Effector memory CD4-positive, alpha-beta T cell (primary cell): ENCODE measurements at regions not wholly inside any gene's neighbourhood (a gene's known extent, or its start where the extent isn't known, plus 50 kb on each side); places are given as distances from the start of the nearest gene placed in this dataset.
"Not testable (repeated sequence)": the region's sequence is repeated elsewhere in the genome, so short reads cannot be mapped to it uniquely, and the experiment has no call there.

ENCODE experiments used
- DNase-seq, 3 donors: peaks; one replicate each; pipeline ENCODE4 v3.0.0-alpha.2; 2020
- H3K27ac ChIP-seq: 2 replicates; pipeline ENCODE4 v1.7.0; 2013; ENCODE audit warnings: mild to moderate bottlenecking, low read length, moderate library complexity; ENCODE audit not compliant: insufficient read depth, poor library complexity, severe bottlenecking
- H3K27me3 ChIP-seq: replicated peaks from 2 replicates; pipeline ENCODE4 v1.7.0; 2013; ENCODE audit warnings: mild to moderate bottlenecking, low read length; ENCODE audit not compliant: insufficient read depth, control insufficient read depth, poor library complexity, severe bottlenecking
- H3K36me3 ChIP-seq: 2 replicates; pipeline ENCODE4 v1.7.0; 2013; ENCODE audit warnings: mild to moderate bottlenecking, low read length, moderate library complexity; ENCODE audit not compliant: control insufficient read depth, insufficient read depth
- H3K4me1 ChIP-seq: 2 replicates; pipeline ENCODE4 v1.7.0; 2013; ENCODE audit warnings: low read length, mild to moderate bottlenecking; ENCODE audit not compliant: control insufficient read depth, insufficient read depth, poor library complexity, severe bottlenecking
- H3K4me3 ChIP-seq: 2 replicates; pipeline ENCODE4 v1.7.0; 2013; ENCODE audit warnings: low read length, low read depth, mild to moderate bottlenecking; ENCODE audit not compliant: insufficient read depth, poor library complexity, severe bottlenecking
- H3K9me3 ChIP-seq: 2 replicates; pipeline ENCODE4 v1.7.0; 2013; ENCODE audit warnings: mild to moderate bottlenecking, low read length, moderate library complexity; ENCODE audit not compliant: control insufficient read depth

DNA sequence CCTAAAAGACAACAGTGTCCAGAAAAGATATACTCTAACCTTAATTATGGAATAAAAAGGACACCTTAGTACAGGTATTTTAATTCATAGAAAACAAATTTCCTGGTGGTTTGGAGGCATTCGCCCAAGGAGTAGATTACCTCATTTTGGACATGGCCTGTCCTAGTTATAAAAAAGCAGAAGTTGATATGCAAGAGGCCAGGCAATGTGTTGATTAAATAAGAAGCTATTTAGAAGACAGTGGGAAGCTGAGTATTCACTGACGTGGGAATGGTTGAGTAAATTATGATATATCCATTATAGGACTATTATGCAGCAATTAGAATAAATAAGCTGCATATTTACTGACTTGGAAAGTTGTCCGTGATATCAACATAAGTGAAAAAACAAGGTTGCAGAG lies 314.9 kb downstream of the ALDH8A1 start:
- H3K9me3 ChIP-seq, result no peaks in the 10 kb centered on the region
- H3K4me3 ChIP-seq, result no peak overlapping the region
- H3K27me3 ChIP-seq, result no peaks in the 10 kb centered on the region
- no peak overlapping the region for H3K27ac ChIP-seq
- H3K4me1 ChIP-seq, result no peaks in the 10 kb centered on the region
- H3K36me3 ChIP-seq, result no peaks in the 10 kb centered on the region
- no peak for DNase-seq

- DNase-seq, result no peak
- Histone ChIP-seq H3K4me3 (no peak overlapping the region), H3K36me3 (no peaks in the 10 kb centered on the region), H3K27ac (no peak overlapping the region), H3K27me3 (no peaks in the 10 kb centered on the region), H3K4me1 (no peaks in the 10 kb centered on the region), H3K9me3 (no peaks in the 10 kb centered on the region)
Observed at GRCh38 chr6:134634466-134634865, 315.4 kb downstream of the ALDH8A1 start.

GRCh38 chr6:134632982-134633940 lies 315.3 kb upstream of the SGK1 start:
- peak in 2 of 3 donors; percentile 8 to 16 for DNase-seq
- H3K4me1 ChIP-seq, H3K27ac ChIP-seq, H3K9me3 ChIP-seq, H3K27me3 ChIP-seq, H3K36me3 ChIP-seq: not testable (repeated sequence)
- H3K4me3 ChIP-seq, result peak overlapping the region; percentile 30

DNA sequence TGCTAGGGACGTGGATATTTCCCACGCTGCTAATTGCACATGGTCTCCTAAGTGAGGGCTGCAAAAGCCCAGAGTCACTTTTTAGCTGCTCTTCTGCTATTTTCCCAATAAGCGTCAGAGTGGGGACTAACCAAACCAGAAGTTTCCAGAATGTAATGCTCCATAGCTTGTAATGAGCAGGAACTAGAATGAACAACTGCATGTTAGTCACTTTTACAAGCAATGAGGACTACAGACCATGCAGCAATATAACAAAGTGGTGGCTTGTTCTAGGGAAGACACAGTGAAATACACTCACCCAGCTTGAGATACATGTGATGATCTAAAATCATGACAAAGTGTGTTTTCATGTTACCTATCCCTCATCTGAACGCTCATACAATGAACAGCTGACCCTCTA lies 314.1 kb upstream of the SGK1 start:
- Histone ChIP-seq H3K4me1 (no peaks in the 10 kb centered on the region), H3K9me3 (no peaks in the 10 kb centered on the region), H3K27ac (no peak overlapping the region), H3K36me3 (no peaks in the 10 kb centered on the region), H3K27me3 (no peaks in the 10 kb centered on the region), H3K4me3 (no peak overlapping the region)
- DNase-seq, result no peak

DNA sequence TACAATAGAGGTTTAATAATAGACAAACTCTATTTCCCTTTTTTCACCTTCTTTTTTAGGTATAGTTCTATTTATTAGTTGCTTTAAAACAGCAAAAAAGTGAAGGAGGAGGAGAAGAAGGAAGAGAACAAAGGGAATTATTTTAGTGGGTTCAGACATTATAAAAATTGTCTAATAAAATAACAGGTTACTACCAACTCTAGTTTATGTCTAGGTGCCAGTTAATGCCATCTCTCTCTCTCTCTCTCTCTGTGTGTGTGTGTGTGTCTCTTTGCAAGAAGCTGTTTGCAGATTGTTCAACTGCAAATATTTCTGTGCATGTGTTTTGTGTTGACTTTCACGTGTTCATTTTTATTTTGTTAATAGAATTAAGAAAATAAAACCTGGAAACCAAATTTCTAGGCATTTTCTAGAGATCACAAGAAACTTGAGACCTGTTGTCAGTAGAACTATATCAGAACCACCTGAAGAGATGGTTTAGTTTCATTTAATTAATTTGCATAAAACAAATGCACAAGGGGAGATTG lies 313.5 kb upstream of the SGK1 start:
- no peak overlapping the region for H3K4me3 ChIP-seq
- H3K27me3 ChIP-seq, result no peaks in the 10 kb centered on the region
- H3K27ac ChIP-seq, result no peak overlapping the region
- no peaks in the 10 kb centered on the region for H3K36me3 ChIP-seq
- DNase-seq, result no peak
- no peaks in the 10 kb centered on the region for H3K4me1 ChIP-seq
- H3K9me3 ChIP-seq, result no peaks in the 10 kb centered on the region

DNA sequence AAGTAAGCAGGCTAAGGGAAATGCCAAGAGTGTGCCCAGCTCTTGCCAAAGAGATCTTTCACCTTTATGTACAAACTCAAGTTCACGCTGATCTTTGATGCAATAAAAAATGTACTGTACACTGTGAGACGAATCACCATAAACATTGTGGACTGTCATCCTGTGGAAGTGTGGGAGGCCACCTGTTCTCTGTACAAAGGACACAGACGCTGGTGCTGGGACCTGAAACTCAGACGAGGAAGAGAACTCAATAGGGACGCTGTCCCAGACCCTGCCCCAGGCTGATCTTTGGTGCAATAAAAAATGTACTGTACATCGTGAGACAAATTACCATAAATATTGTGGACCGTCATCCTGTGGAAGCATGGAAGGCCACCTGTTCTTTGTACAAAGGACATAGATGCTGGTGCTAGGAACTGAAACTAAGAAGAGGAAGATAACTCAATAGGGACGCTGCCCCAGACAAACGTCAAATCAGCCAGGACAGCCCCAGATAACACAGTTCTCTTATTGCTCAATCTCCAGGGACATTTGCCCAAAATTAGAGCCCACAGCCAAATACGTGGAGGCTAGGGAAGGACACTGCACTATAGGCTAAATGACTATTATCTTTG lies 312.7 kb upstream of the SGK1 start:
- Histone ChIP-seq H3K4me1 (no peaks in the 10 kb centered on the region), H3K36me3 (no peaks in the 10 kb centered on the region), H3K4me3 (no peak overlapping the region), H3K27me3 (no peaks in the 10 kb centered on the region), H3K9me3 (no peaks in the 10 kb centered on the region), H3K27ac (no peak overlapping the region)
- no peak for DNase-seq

- Histone ChIP-seq H3K4me3 (no peak overlapping the region), H3K36me3 (no peaks in the 10 kb centered on the region), H3K27ac (no peak overlapping the region), H3K9me3 (no peaks in the 10 kb centered on the region), H3K4me1 (no peaks in the 10 kb centered on the region), H3K27me3 (no peaks in the 10 kb centered on the region)
- no peak for DNase-seq
Observed at GRCh38 chr6:134628154-134628553, 310.2 kb upstream of the SGK1 start.

DNA sequence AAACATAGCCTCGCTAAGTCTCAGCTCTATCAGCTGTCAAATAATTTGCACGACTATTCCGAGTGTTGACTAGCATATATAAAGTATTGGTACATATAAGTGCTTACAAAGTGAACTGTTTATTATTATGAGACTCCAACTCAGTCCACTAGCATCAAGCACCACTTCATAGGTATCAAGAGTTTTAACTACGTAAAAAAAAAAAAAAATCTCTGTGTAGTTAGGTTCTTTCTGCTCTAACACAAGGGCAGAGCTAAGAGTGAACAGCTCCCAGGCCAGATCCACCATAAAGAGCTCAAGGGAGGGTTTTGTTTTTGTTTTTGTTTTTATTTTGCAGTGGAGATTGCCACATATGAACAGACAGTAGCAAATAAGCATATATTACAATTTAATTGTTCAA lies 309.8 kb upstream of the SGK1 start:
- H3K4me1 ChIP-seq, result no peaks in the 10 kb centered on the region
- no peaks in the 10 kb centered on the region for H3K36me3 ChIP-seq
- no peaks in the 10 kb centered on the region for H3K9me3 ChIP-seq
- H3K27me3 ChIP-seq, result no peaks in the 10 kb centered on the region
- H3K27ac ChIP-seq, result no peak overlapping the region
- no peak for DNase-seq
- H3K4me3 ChIP-seq, result no peak overlapping the region

GRCh38 chr6:134626589-134626988 lies 308.7 kb upstream of the SGK1 start:
- Histone ChIP-seq H3K4me3 (no peak overlapping the region), H3K27ac (no peak overlapping the region), H3K4me1 (no peaks in the 10 kb centered on the region), H3K36me3 (no peaks in the 10 kb centered on the region), H3K27me3 (no peaks in the 10 kb centered on the region), H3K9me3 (no peaks in the 10 kb centered on the region)
- no peak for DNase-seq

DNA sequence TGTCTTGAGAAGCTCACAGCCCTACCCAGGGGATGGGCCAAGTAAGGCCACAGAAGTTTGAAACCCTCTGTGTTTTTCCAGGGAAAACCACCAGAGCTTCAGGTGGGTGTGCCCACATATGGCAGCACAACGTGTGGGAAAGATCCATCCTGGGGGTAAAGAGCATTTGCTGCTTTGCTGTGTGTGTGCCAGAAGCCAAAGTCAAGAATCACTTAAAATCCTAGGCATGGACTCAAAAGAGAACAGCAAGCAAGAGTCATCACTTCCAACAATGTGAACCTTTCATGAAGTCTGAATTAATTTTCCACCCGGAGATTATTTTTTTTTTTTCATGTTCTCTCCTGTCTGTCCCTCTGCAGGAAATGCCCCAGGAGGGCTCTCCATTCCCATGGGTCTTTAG lies 308.2 kb upstream of the SGK1 start:
- H3K9me3 ChIP-seq, result no peaks in the 10 kb centered on the region
- DNase-seq, result no peak
- H3K27ac ChIP-seq, result no peak overlapping the region
- H3K4me1 ChIP-seq, result no peaks in the 10 kb centered on the region
- H3K36me3 ChIP-seq, result no peaks in the 10 kb centered on the region
- no peak overlapping the region for H3K4me3 ChIP-seq
- H3K27me3 ChIP-seq, result no peaks in the 10 kb centered on the region
